OCI-LY7 (cell line): ENCODE measurements at regions not wholly inside any gene's neighbourhood (a gene's known extent, or its start where the extent isn't known, plus 50 kb on each side); places are given as distances from the start of the nearest gene placed in this dataset.

ENCODE experiments used
- BruUV-seq: library from RNA; stranded (reverse); fragments of 400-500 nt; replicated peaks from 2 replicates; lab custom pipeline; 2021; lab: Mats Ljungman, UMichigan
- CTCF ChIA-PET: fragments of 300-600 bp; sonication (Branson Sonifier 250); formaldehyde crosslinking; loops from one replicate; lab custom pipeline; 2022; ENCODE audit warnings: antibody characterized with exemption; ENCODE audit not compliant: unreplicated experiment; lab: Charles Lee
- POLR2A ChIA-PET: fragments of 300-600 bp; sonication (Branson Sonifier 250); formaldehyde crosslinking; loops from one replicate; lab custom pipeline; 2022; ENCODE audit warnings: antibody characterized with exemption; lab: Charles Lee
- DNase-seq: peaks from one replicate; pipeline ENCODE4 v3.0.0-alpha.2; 2015; ENCODE audit warnings: low spot score
- H2AFZ ChIP-seq: fragments of 200-600 bp; sonication (generic), shearing (Covaris generic); 2 replicates; pipeline ENCODE4 v1.6.1; 2014; ENCODE audit warnings: mild to moderate bottlenecking, antibody characterized with exemption, low read length, moderate library complexity
- H3K27ac ChIP-seq: fragments of 200-600 bp; sonication (generic); 2 replicates; pipeline ENCODE4 v1.5.1; 2014; ENCODE audit warnings: mixed run types, low read depth, mild to moderate bottlenecking, moderate library complexity, low read length, inconsistent platforms; ENCODE audit not compliant: poor library complexity, severe bottlenecking
- H3K36me3 ChIP-seq: fragments of 200-600 bp; sonication (generic); 2 replicates; pipeline ENCODE4 v1.6.1; 2014; ENCODE audit warnings: mild to moderate bottlenecking, antibody characterized with exemption, low read length, moderate library complexity, mixed read lengths; ENCODE audit not compliant: insufficient read depth
- H3K4me1 ChIP-seq: fragments of 200-600 bp; sonication (generic); 2 replicates; pipeline ENCODE4 v1.5.1; 2014; ENCODE audit warnings: mild to moderate bottlenecking, low read length; ENCODE audit not compliant: insufficient read depth, poor library complexity, severe bottlenecking
- H3K4me2 ChIP-seq: fragments of 200-600 bp; sonication (generic); 2 replicates; pipeline ENCODE4 v1.6.1; 2014; ENCODE audit warnings: mild to moderate bottlenecking, low read length
- H3K4me3 ChIP-seq: fragments of 200-600 bp; sonication (generic); 2 replicates; pipeline ENCODE4 v1.5.1; 2014; ENCODE audit warnings: mild to moderate bottlenecking, low read depth, low read length; ENCODE audit not compliant: poor library complexity, severe bottlenecking
- H3K79me2 ChIP-seq: fragments of 200-600 bp; sonication (generic); 2 replicates; pipeline ENCODE4 v1.6.1; 2016; ENCODE audit warnings: low read depth, mild to moderate bottlenecking, low read length, moderate library complexity, mixed read lengths; ENCODE audit not compliant: insufficient read depth
- H3K9me2 ChIP-seq: fragments of 200-600 bp; sonication (generic); 2 replicates; pipeline ENCODE4 v1.6.1; 2016; ENCODE audit warnings: mild to moderate bottlenecking, low read length, mixed read lengths; ENCODE audit not compliant: insufficient read depth
- H3K9me3 ChIP-seq: fragments of 200-600 bp; sonication (generic); 2 replicates; pipeline ENCODE4 v1.6.1; 2014; ENCODE audit warnings: mild to moderate bottlenecking, mixed run types, low read length, mixed read lengths
- H4K20me1 ChIP-seq: fragments of 200-600 bp; sonication (generic); 2 replicates; pipeline ENCODE4 v1.6.1; 2014; ENCODE audit warnings: mild to moderate bottlenecking, antibody characterized with exemption, low read length, moderate library complexity, mixed read lengths; ENCODE audit not compliant: insufficient read depth
- EZH2phosphoT487 ChIP-seq: fragments of 200-600 bp; sonication (generic); IDR thresholded peaks from 2 replicates; pipeline ENCODE4 v1.6.1; 2018; ENCODE audit warnings: low read depth, borderline replicate concordance, mild to moderate bottlenecking, mixed run types, antibody characterized with exemption, low read length, moderate library complexity, mixed read lengths
- intact Hi-C: fragments of 100-400 bp; cut with micrococcal nuclease; formaldehyde crosslinking; loops from one replicate; pipeline ENCODE4 v1.10.0; 2022; ENCODE audit not compliant: unreplicated experiment
- TF ChIP-seq, protein P1 (sequence below): fragments of 200-600 bp; sonication (generic); conservative IDR thresholded peaks from 2 replicates; pipeline ENCODE4 v1.5.1; 2014; ENCODE audit warnings: mild to moderate bottlenecking, antibody characterized with exemption, low read length, moderate library complexity, mixed read lengths

GRCh38 chr4:81690871-81691270 lies 219.2 kb upstream of the RASGEF1B start:
- DNase-seq = peak; percentile 62
- peak overlapping the region; percentile 42; the same call in 1 of the 2 replicates for H3K4me2 ChIP-seq
- BruUV-seq = no TSS peak
- TF ChIP-seq EZH2phosphoT487 = no peak
- no peaks in the 10 kb centered on the region for H3K36me3 ChIP-seq
- H3K9me3 ChIP-seq = no peaks in the 10 kb centered on the region; the same call in 1 of the 2 replicates
- intact Hi-C loops = no loop called here
- no peaks in the 10 kb centered on the region for H3K9me2 ChIP-seq
- CTCF ChIA-PET = no interaction called here
- peaks cover 27% of the 10 kb centered on the region for H3K4me1 ChIP-seq
- no peaks in the 10 kb centered on the region for H3K79me2 ChIP-seq
- no peak overlapping the region for H3K4me3 ChIP-seq
- H2AFZ ChIP-seq = peak overlapping the region; percentile 77
- H4K20me1 ChIP-seq = no peaks in the 10 kb centered on the region
- H3K27ac ChIP-seq = peak overlapping the region; percentile 26
- POLR2A ChIA-PET = interaction anchor here (0.6 kb wide), 1 partner anchor 258 kb away, joined by 3 read pairs; no protein-coding TSS in a partner anchor

DNA sequence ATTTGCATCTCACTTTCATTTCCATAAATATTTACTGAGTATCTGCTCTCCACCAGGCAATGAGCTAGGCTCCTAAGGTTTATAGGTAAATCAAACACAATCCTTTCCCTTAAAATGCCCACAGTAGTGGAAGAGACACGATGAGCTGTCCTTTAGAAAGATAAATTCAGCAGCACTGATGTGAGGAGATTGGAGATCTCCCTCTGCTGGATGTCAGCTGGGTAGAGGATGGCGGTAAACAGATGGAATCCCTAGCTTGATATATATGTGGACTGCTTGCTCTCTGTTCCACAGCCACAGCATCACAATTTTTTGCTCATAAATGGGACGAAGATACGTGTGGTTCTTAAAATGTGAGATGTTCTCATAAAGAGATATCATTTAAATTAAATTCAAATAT lies 216.4 kb upstream of the RASGEF1B start:
- H3K4me2 ChIP-seq = no peak overlapping the region
- no peak overlapping the region for H3K27ac ChIP-seq
- DNase-seq = peak; percentile 17
- H3K79me2 ChIP-seq = no peaks in the 10 kb centered on the region
- peak overlapping the region; percentile 38; the same call in 1 of the 2 replicates for H2AFZ ChIP-seq
- intact Hi-C loops = no loop called here
- no peaks in the 10 kb centered on the region; the same call in 1 of the 2 replicates for H3K9me3 ChIP-seq
- no peak overlapping the region for H3K4me3 ChIP-seq
- no peaks in the 10 kb centered on the region for H3K36me3 ChIP-seq
- BruUV-seq = no TSS peak
- ChIA-PET POLR2A (interaction anchor here (0.7 to 1.6 kb wide), 6 partner anchors 10 to 426 kb away, joined by 3 to 9 read pairs (median 5); partner anchors contain the start of gene RASGEF1B), CTCF (no interaction called here)
- TF ChIP-seq, protein P1, sequence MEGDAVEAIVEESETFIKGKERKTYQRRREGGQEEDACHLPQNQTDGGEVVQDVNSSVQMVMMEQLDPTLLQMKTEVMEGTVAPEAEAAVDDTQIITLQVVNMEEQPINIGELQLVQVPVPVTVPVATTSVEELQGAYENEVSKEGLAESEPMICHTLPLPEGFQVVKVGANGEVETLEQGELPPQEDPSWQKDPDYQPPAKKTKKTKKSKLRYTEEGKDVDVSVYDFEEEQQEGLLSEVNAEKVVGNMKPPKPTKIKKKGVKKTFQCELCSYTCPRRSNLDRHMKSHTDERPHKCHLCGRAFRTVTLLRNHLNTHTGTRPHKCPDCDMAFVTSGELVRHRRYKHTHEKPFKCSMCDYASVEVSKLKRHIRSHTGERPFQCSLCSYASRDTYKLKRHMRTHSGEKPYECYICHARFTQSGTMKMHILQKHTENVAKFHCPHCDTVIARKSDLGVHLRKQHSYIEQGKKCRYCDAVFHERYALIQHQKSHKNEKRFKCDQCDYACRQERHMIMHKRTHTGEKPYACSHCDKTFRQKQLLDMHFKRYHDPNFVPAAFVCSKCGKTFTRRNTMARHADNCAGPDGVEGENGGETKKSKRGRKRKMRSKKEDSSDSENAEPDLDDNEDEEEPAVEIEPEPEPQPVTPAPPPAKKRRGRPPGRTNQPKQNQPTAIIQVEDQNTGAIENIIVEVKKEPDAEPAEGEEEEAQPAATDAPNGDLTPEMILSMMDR = peak; percentile 49; the same call in 1 of the 2 replicates
- TF ChIP-seq EZH2phosphoT487 = no peak
- H4K20me1 ChIP-seq = no peaks in the 10 kb centered on the region
- peaks cover 27% of the 10 kb centered on the region for H3K4me1 ChIP-seq
- no peaks in the 10 kb centered on the region for H3K9me2 ChIP-seq

DNA sequence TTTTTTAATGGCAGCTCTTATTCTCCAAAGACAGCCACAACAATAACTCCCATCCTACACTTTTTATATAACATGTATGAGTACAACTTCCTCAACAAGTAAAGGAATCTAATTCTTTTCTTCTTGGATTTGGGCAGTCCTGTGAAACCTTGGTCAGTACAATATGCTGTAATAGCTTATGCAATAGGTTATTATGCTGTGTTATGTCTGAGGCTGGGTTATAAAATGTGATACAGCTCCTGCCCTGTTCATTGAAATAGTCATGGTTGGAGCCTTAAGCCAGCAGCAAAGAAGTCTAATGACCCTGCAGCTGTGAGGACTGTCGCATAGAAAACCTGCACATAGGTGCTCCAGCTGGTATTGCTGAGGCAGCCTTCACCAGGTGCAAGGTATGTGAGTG lies 215.8 kb upstream of the RASGEF1B start:
- Histone ChIP-seq H4K20me1 (no peaks in the 10 kb centered on the region), H3K4me3 (no peak overlapping the region), H2AFZ (peak overlapping the region; percentile 38; the same call in 1 of the 2 replicates), H3K9me3 (no peaks in the 10 kb centered on the region; the same call in 1 of the 2 replicates), H3K79me2 (no peaks in the 10 kb centered on the region), H3K9me2 (no peaks in the 10 kb centered on the region), H3K4me1 (peaks cover 27% of the 10 kb centered on the region), H3K27ac (no peak overlapping the region), H3K4me2 (no peak overlapping the region), H3K36me3 (no peaks in the 10 kb centered on the region)
- no peak for DNase-seq
- CTCF ChIA-PET = no interaction called here
- intact Hi-C loops = no loop called here
- BruUV-seq = no TSS peak
- POLR2A ChIA-PET = interaction anchor here (0.8 to 1.6 kb wide), 3 partner anchors 10 to 215 kb away, joined by 3 to 9 read pairs (median 6); partner anchors contain the start of gene RASGEF1B
- TF ChIP-seq EZH2phosphoT487 = no peak
- TF ChIP-seq, protein P1 = no peak
